ES-I3 (cell line): ENCODE measurements at regions not wholly inside any gene's neighbourhood (a gene's known extent, or its start where the extent isn't known, plus 50 kb on each side); places are given as distances from the start of the nearest gene placed in this dataset.

Experiments
- H3K36me3 ChIP-seq: 2 replicates; pipeline ENCODE4 v1.6.1; 2013; ENCODE audit warnings: mild to moderate bottlenecking, low read length, control low read depth, moderate library complexity; ENCODE audit not compliant: insufficient read depth
- H3K4me1 ChIP-seq: 2 replicates; pipeline ENCODE4 v1.6.1; 2013; ENCODE audit warnings: mild to moderate bottlenecking, control low read depth, low read length; ENCODE audit not compliant: insufficient read depth
- H3K9ac ChIP-seq: 2 replicates; pipeline ENCODE4 v1.6.1; 2013; ENCODE audit warnings: low read depth, mild to moderate bottlenecking, low read length, moderate library complexity
- H3K9me3 ChIP-seq: 2 replicates; pipeline ENCODE4 v1.6.1; 2013; ENCODE audit warnings: mild to moderate bottlenecking, low read length, moderate library complexity; ENCODE audit not compliant: control insufficient read depth, insufficient read depth

DNA sequence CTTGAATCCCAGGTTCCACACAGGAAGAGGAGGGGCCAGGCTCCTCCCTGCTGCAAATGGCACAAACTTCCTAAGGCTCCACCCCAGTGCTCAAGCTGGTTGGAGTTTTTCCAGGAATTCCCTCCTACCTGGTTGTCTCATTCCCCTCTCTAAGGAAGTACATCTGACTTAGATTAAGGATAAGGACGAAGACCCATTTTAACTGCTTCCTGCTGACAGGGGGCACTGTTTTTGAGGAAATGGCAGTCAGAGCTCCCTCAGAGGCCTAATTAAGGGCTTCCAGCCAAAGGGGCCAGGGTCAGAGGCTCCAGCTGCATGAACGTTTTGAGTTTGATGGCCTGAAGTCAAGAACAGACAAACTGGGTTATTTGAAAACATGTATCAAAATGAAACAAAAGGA lies 1084.7 kb downstream of the SLC6A15 start:
- H3K9ac ChIP-seq, result no peak overlapping the region
- 0 out of 2 replicates have a peak, but pooled peaks cover 4% of the 10 kb centered on the region for H3K9me3 ChIP-seq
- no peaks in the 10 kb centered on the region for H3K36me3 ChIP-seq
- no peaks in the 10 kb centered on the region for H3K4me1 ChIP-seq

GRCh38 chr12:83827193-83827592 lies 1085.4 kb downstream of the SLC6A15 start:
- no peaks in the 10 kb centered on the region for H3K4me1 ChIP-seq
- H3K9me3 ChIP-seq, result 0 out of 2 replicates have a peak, but pooled peaks cover 4% of the 10 kb centered on the region
- no peaks in the 10 kb centered on the region for H3K36me3 ChIP-seq
- H3K9ac ChIP-seq, result no peak overlapping the region

- H3K4me1 ChIP-seq, result no peaks in the 10 kb centered on the region
- H3K9ac ChIP-seq, result no peak overlapping the region
- H3K36me3 ChIP-seq, result no peaks in the 10 kb centered on the region
- H3K9me3 ChIP-seq, result 0 out of 2 replicates have a peak, but pooled peaks cover 4% of the 10 kb centered on the region
Measured at GRCh38 chr12:83826112-83826511, 1086.5 kb downstream of the SLC6A15 start.

- no peaks in the 10 kb centered on the region for H3K4me1 ChIP-seq
- H3K9ac ChIP-seq, result no peak overlapping the region
- 0 out of 2 replicates have a peak, but pooled peaks cover 4% of the 10 kb centered on the region for H3K9me3 ChIP-seq
- H3K36me3 ChIP-seq, result no peaks in the 10 kb centered on the region
Measured at GRCh38 chr12:83823386-83824045, 1089.1 kb downstream of the SLC6A15 start.

GRCh38 chr12:83821967-83822366 lies 1090.6 kb downstream of the SLC6A15 start:
- H3K36me3 ChIP-seq, result no peaks in the 10 kb centered on the region
- no peak overlapping the region for H3K9ac ChIP-seq
- H3K9me3 ChIP-seq, result 0 out of 2 replicates have a peak, but pooled peaks cover 4% of the 10 kb centered on the region
- H3K4me1 ChIP-seq, result no peaks in the 10 kb centered on the region

DNA sequence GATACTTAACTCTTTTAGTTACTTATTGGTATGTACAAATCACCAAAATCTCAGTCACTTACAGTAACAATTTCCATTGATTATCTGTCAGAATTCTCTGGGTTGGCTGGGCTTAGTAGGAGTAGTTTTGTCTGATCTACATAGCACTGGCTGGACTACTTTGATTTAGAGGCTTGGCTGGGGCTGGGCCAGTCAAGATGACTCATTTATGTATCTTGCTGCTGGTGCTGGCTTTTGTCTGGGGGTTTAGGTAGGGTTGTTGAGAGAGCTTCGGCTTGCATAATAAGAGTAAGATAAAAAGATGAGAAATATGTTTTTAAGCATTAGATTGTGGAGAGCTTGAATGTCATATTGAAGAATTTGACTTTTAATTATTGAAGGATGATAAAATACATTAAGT lies 1093.7 kb downstream of the SLC6A15 start:
- Histone ChIP-seq H3K36me3 (no peaks in the 10 kb centered on the region), H3K4me1 (no peaks in the 10 kb centered on the region), H3K9ac (no peak overlapping the region), H3K9me3 (no peaks in the 10 kb centered on the region)

GRCh38 chr12:83817730-83818129 lies 1094.9 kb downstream of the SLC6A15 start:
- Histone ChIP-seq H3K4me1 (no peaks in the 10 kb centered on the region), H3K9ac (no peak overlapping the region), H3K36me3 (no peaks in the 10 kb centered on the region), H3K9me3 (no peaks in the 10 kb centered on the region)

DNA sequence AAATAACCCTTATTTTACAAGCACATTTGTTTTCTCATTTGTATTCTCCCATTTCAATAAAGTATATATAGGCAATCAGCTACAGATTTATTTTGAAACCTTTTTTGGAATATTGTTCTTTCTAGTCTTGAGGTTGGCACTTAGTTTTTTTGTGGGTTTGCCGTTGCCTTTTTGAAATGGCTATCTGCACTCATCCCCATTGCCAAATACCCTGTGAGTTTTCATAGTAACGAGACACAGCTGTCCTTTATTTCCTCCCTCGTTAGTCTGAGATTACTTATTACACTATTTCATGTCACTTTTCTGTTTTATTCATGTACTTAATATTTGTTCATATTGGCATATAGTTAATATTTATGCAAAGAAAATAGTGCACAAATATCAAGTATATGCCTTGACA lies 1104.0 kb downstream of the SLC6A15 start:
- Histone ChIP-seq H3K36me3 (no peaks in the 10 kb centered on the region), H3K4me1 (no peaks in the 10 kb centered on the region), H3K9ac (no peak overlapping the region), H3K9me3 (no peaks in the 10 kb centered on the region)

DNA sequence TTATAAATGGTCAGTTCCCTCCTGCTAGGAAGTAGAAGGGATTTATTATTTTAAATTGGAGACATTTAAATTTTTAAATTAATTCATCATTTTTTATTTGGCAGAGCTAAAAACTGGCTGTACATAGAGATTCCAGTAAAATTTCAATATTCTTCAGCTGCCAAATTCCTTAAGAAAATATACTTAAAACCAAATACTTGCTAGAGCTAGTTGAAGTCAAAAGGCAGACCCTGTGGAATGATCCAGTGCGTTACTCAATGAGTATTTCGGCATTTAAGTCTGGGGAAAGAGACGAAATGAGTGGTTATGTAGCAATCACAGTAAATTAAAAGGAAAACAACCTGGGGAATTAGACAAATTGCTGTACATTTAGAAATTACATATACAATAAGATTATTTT lies 1104.7 kb downstream of the SLC6A15 start:
- Histone ChIP-seq H3K36me3 (no peaks in the 10 kb centered on the region), H3K4me1 (no peaks in the 10 kb centered on the region), H3K9me3 (no peaks in the 10 kb centered on the region), H3K9ac (no peak overlapping the region)

- Histone ChIP-seq H3K9me3 (no peaks in the 10 kb centered on the region), H3K36me3 (no peaks in the 10 kb centered on the region), H3K9ac (no peak overlapping the region), H3K4me1 (no peaks in the 10 kb centered on the region)
Measured at GRCh38 chr12:83805873-83806272, 1106.7 kb downstream of the SLC6A15 start.

DNA sequence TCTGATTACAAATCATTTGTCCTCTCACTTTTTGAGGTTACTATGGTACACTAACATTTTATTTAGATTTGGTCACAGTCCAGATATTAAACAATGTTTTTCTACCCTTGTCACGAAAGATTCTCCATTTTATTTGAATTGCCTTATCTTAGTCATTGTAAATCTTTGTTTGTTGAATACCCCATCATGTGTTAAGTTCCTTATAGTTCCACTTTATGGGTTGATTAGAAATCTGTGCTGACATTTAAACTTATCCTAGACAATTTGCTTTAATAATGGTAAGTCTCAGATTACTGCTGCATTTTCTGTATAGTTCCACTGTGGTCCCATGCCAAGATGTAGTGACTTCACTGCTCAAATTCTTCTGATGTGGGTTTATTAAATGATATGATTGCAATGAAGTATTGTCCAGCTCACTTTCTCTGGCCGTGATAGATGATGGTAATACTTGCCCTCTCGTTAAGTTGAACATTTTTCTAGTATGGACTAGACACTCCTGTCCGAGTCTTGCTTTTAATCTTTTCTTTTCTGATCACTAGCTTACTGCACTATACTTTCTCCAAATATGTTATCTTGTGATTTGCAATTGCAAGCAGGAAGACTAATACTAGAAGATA lies 1107.3 kb downstream of the SLC6A15 start:
- Histone ChIP-seq H3K4me1 (no peaks in the 10 kb centered on the region), H3K9me3 (no peaks in the 10 kb centered on the region), H3K9ac (no peak overlapping the region), H3K36me3 (no peaks in the 10 kb centered on the region)

- no peaks in the 10 kb centered on the region for H3K9me3 ChIP-seq
- no peaks in the 10 kb centered on the region for H3K36me3 ChIP-seq
- H3K4me1 ChIP-seq, result no peaks in the 10 kb centered on the region
- no peak overlapping the region for H3K9ac ChIP-seq
Measured at GRCh38 chr12:83801972-83802371, 1110.6 kb downstream of the SLC6A15 start.

GRCh38 chr12:83800022-83800421 lies 1112.6 kb downstream of the SLC6A15 start:
- H3K9me3 ChIP-seq, result no peaks in the 10 kb centered on the region

GRCh38 chr12:83796531-83796930 lies 1109.8 kb downstream of the TMTC2 start:
- no peaks in the 10 kb centered on the region for H3K9me3 ChIP-seq
- no peaks in the 10 kb centered on the region for H3K4me1 ChIP-seq
- no peaks in the 10 kb centered on the region for H3K36me3 ChIP-seq
- no peak overlapping the region for H3K9ac ChIP-seq

More at GRCh38 chr12:83800022-83800421, 1112.6 kb downstream of the SLC6A15 start:
- no peaks in the 10 kb centered on the region for H3K36me3 ChIP-seq
- no peaks in the 10 kb centered on the region for H3K4me1 ChIP-seq
- H3K9ac ChIP-seq, result no peak overlapping the region

- H3K9ac ChIP-seq, result no peak overlapping the region
- no peaks in the 10 kb centered on the region for H3K9me3 ChIP-seq
- H3K36me3 ChIP-seq, result no peaks in the 10 kb centered on the region
- no peaks in the 10 kb centered on the region for H3K4me1 ChIP-seq
Measured at GRCh38 chr12:83793616-83794015, 1106.9 kb downstream of the TMTC2 start.
